GM13976 (cell line): ENCODE measurements at regions not wholly inside any gene's neighbourhood (a gene's known extent, or its start where the extent isn't known, plus 50 kb on each side); places are given as distances from the start of the nearest gene placed in this dataset.
A peak's percentile ranks its signal among the peaks of the same experiment; 100 is the strongest.

Experiments
- DNase-seq: peaks from one replicate; pipeline ENCODE4 v3.0.0; 2012; ENCODE audit warnings: low spot score
- in situ Hi-C: fragments of 300-500 bp; cut with MboI; formaldehyde crosslinking; loops from one replicate; pipeline ENCODE4 v1.12.0; 2022; ENCODE audit warnings: low sequenced_read_pairs, mixed read lengths, inconsistent platforms; ENCODE audit not compliant: unreplicated experiment
- TF ChIP-seq, protein P1 (sequence below): IDR thresholded peaks from 2 replicates; pipeline ENCODE4 v1.5.1; 2012; ENCODE audit warnings: borderline replicate concordance, mild to moderate bottlenecking; ENCODE audit not compliant: insufficient read depth; ENCODE audit errors: extremely low read depth, missing control alignments, control extremely low read depth

DNA sequence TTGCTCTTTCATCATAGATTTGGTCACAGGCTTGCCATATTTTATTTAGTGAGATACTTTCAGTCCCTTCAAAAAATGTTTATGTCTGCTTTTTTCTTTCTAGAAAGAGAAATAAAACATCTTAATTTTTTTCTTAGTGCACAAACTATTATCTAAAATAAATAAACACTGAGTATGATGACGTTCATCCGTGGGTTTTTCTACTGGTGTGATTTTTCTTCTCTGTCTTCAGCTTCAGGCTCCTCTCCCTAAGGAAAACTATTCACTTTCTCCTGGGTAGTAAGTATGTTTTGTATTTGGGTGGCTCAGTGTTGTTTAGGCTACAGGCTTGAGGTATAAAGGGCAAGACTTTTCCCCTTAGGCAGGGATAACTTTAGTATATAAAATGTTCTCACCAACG, 154.7 kb downstream of the DACT1 start:
- in situ Hi-C loops, result no loop called here
- TF ChIP-seq, protein P1, sequence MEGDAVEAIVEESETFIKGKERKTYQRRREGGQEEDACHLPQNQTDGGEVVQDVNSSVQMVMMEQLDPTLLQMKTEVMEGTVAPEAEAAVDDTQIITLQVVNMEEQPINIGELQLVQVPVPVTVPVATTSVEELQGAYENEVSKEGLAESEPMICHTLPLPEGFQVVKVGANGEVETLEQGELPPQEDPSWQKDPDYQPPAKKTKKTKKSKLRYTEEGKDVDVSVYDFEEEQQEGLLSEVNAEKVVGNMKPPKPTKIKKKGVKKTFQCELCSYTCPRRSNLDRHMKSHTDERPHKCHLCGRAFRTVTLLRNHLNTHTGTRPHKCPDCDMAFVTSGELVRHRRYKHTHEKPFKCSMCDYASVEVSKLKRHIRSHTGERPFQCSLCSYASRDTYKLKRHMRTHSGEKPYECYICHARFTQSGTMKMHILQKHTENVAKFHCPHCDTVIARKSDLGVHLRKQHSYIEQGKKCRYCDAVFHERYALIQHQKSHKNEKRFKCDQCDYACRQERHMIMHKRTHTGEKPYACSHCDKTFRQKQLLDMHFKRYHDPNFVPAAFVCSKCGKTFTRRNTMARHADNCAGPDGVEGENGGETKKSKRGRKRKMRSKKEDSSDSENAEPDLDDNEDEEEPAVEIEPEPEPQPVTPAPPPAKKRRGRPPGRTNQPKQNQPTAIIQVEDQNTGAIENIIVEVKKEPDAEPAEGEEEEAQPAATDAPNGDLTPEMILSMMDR, result no peak
- DNase-seq, result no peak

DNA sequence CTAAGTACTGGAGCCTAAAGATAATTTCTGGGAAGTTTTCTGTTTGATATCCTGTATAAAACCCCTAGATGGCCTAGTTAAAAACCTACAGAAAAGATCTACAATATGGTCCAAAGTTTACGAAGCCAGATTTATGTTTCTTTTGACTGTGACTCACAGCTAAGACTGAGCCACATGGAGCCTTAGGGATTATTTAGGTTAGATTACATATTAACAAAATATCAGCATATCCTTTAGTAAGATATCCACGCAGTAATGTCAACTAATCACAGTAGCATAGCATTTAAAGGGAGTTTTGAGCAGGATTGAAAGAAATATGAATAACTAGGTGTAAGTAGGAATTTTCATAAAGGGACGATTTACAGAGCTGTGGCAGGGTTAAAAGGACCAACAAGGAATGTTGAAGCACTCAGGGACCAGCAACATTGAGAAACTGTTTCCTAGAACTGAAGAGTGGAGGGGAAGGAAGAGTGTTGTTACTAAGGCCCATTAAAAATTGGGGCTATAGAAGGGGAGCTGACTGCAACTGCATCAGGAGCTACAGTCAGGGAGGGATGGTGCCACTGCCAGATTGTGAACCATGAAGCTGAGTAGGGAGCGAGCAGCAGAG, 155.5 kb downstream of the DACT1 start:
- in situ Hi-C loops, result no loop called here
- TF ChIP-seq, protein P1, result no peak
- DNase-seq, result no peak

DNA sequence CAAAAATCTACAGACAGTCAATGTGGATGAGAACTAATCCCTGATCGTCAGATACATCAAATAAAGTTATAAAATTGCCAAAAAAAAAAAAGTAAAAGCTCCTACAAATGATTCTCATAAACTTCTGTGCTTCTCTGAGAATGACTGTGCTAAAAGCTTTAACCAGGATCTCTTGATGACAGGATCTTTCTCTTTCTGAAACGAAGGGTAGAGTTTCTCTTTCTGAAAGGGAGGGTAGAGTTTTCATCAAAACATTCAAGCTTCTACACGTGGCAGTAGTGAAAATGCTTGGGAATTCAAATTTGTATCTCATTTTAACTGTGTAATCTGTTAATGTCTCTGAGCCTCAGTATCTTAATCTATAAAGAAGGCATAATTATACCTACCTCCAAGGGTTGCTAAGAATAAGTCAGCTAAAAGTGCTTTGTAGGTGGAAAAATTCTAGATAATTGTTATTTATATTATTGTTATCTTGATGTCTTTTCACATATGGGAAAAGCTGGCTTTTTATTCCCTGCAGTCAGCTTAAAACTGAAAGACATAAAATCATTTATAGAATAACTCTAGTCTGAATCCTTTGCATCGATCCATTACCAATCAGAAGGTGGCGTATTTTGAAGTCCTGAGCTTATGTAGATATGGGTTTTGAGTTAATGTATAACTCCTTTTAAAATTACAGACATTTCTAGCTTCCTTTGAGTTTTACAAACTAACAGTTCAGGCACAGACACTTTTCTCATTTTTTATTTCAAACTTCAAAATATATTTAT, 157.4 kb downstream of the DACT1 start:
- in situ Hi-C loops, result no loop called here
- DNase-seq, result no peak
- TF ChIP-seq, protein P1, result no peak

DNA sequence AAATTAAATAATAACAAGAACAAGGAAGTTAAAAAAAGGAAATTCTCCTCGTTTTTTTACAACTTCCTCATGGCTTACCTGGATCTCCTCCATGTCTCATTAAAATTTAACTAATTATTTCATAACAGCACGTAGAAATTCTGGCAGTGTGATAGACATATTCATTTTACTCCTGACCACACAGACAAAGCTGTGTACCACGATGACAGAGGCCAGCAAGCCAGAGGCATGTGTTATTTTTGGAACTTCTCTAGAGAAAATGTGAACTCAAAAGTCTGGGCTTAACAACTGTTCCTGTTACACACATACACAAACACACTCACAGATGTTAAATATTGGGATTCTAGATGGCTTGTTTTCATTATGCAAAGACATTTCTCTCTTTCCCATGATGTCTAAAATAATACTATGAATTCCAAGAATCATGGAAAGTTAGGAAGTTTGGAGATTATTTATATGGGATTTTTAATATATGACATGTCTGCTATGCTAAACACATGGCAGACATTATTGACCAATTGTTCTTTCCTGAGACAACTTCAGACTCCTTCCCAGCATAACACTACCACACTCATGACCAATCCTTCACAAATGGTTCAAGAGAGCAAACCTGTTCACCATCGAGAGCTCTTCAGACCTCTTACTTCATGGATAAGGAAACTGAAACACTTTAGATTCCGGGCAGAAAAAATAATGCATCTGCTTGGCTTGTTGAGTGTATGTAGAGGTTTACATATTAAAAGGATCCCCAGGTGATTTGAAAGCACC, 158.7 kb downstream of the DACT1 start:
- DNase-seq, result no peak
- TF ChIP-seq, protein P1, result no peak
- in situ Hi-C loops, result no loop called here

DNA sequence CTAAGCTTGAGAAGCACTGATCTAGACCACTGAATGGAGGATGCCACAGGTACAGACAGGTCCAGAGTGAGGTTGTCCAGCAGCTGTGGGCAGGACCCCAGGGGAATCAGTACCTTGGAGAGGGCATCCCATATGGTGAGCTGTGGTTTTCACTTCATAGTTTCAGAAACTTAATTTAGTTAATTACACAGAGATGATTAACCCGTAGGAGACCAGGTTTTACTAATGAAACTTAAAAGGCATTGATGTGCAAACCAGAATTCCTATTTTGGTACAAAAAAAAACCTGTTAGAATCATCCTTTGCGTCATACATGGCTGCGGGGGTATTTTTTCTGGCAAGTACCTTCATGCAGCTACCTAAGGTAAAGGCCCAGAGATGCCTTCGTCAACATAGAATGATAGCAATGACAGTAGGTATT, 159.3 kb downstream of the DACT1 start:
- peak; percentile 50 for DNase-seq
- in situ Hi-C loops, result no loop called here
- TF ChIP-seq, protein P1, result no peak

DNA sequence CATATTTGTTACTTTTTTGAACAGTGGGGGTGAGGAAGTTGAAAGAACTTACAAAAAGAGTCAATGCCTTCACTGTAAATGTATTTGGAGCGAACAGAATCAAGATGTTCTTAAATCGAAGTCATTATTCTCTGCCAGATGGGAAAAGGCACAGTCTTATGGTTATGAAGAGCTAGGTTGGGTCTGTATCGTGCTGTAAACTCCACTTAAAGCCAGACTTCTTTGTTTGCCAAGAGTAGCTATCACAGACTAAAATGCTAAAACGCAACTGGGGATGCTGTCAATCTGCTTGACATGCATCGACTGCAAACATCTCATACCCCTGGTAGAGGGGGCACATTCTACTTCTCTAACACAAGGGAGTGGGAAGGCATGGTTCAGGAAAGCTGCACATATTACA, 160.4 kb downstream of the DACT1 start:
- DNase-seq, result no peak
- TF ChIP-seq, protein P1, result no peak
- in situ Hi-C loops, result no loop called here
